Neural crest cell (in vitro differentiated cells): ENCODE measurements at regions not wholly inside any gene's neighbourhood (a gene's known extent, or its start where the extent isn't known, plus 50 kb on each side); places are given as distances from the start of the nearest gene placed in this dataset.

ENCODE experiments used
- DNase-seq: peaks from one replicate; pipeline ENCODE4 v3.0.0; 2021; ENCODE audit warnings: low read depth, mixed read lengths, low spot score
- H3K27ac Mint-ChIP-seq: one replicate; pipeline ENCODE4 v1.8.0; 2021; ENCODE audit warnings: mild to moderate bottlenecking, mixed read lengths; ENCODE audit not compliant: unreplicated experiment
- H3K27me3 Mint-ChIP-seq: 2 replicates; pipeline ENCODE4 v1.8.0; 2021; ENCODE audit warnings: low read depth, mild to moderate bottlenecking, mixed read lengths
- H3K36me3 Mint-ChIP-seq: 2 replicates; pipeline ENCODE4 v1.8.0; 2021; ENCODE audit warnings: low read depth, mild to moderate bottlenecking, mixed read lengths
- H3K4me1 Mint-ChIP-seq: 2 replicates; pipeline ENCODE4 v1.8.0; 2021; ENCODE audit warnings: mixed read lengths
- H3K4me3 Mint-ChIP-seq: one replicate; pipeline ENCODE4 v1.8.0; 2021; ENCODE audit warnings: mild to moderate bottlenecking, mixed read lengths
- H3K9me3 Mint-ChIP-seq: 2 replicates; pipeline ENCODE4 v1.8.0; 2021; ENCODE audit warnings: mixed read lengths
- CTCF ChIP-seq: fragments of 200-600 bp; sonication (generic); conservative IDR thresholded peaks from 2 replicates; pipeline ENCODE4 v1.5.0; 2021; ENCODE audit warnings: antibody characterized with exemption, mild to moderate bottlenecking

DNA sequence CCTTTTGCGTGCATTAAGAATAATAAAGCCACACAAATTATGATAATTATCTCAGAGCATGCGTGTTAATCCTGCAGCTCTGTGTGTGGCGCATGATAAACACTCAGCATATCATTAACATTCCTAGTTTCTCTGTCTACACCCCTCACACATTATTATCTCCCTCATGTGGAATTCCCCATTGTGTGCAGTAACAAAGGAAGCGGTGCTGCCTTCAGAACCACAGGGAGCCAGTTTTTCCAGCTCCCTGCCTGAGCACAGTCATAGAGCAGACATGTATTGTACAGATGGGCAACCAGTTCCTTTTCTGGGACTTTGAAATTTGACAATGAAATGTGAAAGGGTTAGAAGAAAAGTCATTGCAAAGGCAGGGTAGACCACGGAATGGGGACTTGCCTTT, 1365.5 kb upstream of the CDH9 start:
- TF ChIP-seq CTCF: no peak
- H3K4me1 Mint-ChIP-seq: peaks cover 60% of the 10 kb centered on the region
- peaks cover 3% of the 10 kb centered on the region for H3K9me3 Mint-ChIP-seq
- peak overlapping the region; percentile 25 for H3K4me3 Mint-ChIP-seq
- peak; percentile 14 for DNase-seq
- H3K27ac Mint-ChIP-seq: peak overlapping the region; percentile 91
- H3K36me3 Mint-ChIP-seq: peaks cover 5% of the 10 kb centered on the region
- no peaks in the 10 kb centered on the region for H3K27me3 Mint-ChIP-seq

- Mint-ChIP-seq H3K36me3 (peaks cover 5% of the 10 kb centered on the region), H3K4me3 (no peak overlapping the region), H3K4me1 (peaks cover 69% of the 10 kb centered on the region), H3K27me3 (no peaks in the 10 kb centered on the region), H3K27ac (no peak overlapping the region), H3K9me3 (peaks cover 2% of the 10 kb centered on the region)
- DNase-seq: no peak
- TF ChIP-seq CTCF: no peak
Observed at GRCh38 chr5:28402590-28403301, 1364.4 kb upstream of the CDH9 start.

- H3K27ac Mint-ChIP-seq: peak overlapping the region; percentile 31
- no peak for DNase-seq
- H3K4me3 Mint-ChIP-seq: no peak overlapping the region
- H3K36me3 Mint-ChIP-seq: no peaks in the 10 kb centered on the region
- no peak for TF ChIP-seq CTCF
- no peaks in the 10 kb centered on the region for H3K27me3 Mint-ChIP-seq
- H3K4me1 Mint-ChIP-seq: peaks cover 57% of the 10 kb centered on the region
- peaks cover 6% of the 10 kb centered on the region for H3K9me3 Mint-ChIP-seq
Observed at GRCh38 chr5:28400076-28400475, 1361.7 kb upstream of the CDH9 start.

GRCh38 chr5:28399211-28399610, 1360.8 kb upstream of the CDH9 start:
- no peak for TF ChIP-seq CTCF

GRCh38 chr5:28398185-28398584, 1359.8 kb upstream of the CDH9 start:
- no peak overlapping the region for H3K27ac Mint-ChIP-seq
- peaks cover 6% of the 10 kb centered on the region for H3K9me3 Mint-ChIP-seq
- H3K36me3 Mint-ChIP-seq: no peaks in the 10 kb centered on the region
- peaks cover 46% of the 10 kb centered on the region for H3K4me1 Mint-ChIP-seq
- H3K27me3 Mint-ChIP-seq: no peaks in the 10 kb centered on the region
- DNase-seq: no peak
- TF ChIP-seq CTCF: no peak
- no peak overlapping the region for H3K4me3 Mint-ChIP-seq

More at GRCh38 chr5:28399211-28399610, 1360.8 kb upstream of the CDH9 start:
- Mint-ChIP-seq H3K4me3 (no peak overlapping the region), H3K4me1 (peaks cover 55% of the 10 kb centered on the region), H3K36me3 (no peaks in the 10 kb centered on the region), H3K27ac (no peak overlapping the region), H3K27me3 (no peaks in the 10 kb centered on the region), H3K9me3 (peaks cover 6% of the 10 kb centered on the region)
- no peak for DNase-seq
